SK-N-SH treated with all-trans-retinoic acid at 6 μM for 48 hours (cell line): ENCODE measurements at regions not wholly inside any gene's neighbourhood (a gene's known extent, or its start where the extent isn't known, plus 50 kb on each side); places are given as distances from the start of the nearest gene placed in this dataset.
"Not testable (repeated sequence)": the region's sequence is repeated elsewhere in the genome, so short reads cannot be mapped to it uniquely, and the experiment has no call there.

ENCODE experiments used
- ATAC-seq: fragments of 200-7000 bp; cut with Tn5 transposase; 3 replicates; pipeline ENCODE4 v1.9.1; 2020; ENCODE audit warnings: mild to moderate bottlenecking, moderate library complexity
- ARNTL ChIP-seq: fragments of 450-650 bp; formaldehyde crosslinking; IDR thresholded peaks from 2 replicates; pipeline ENCODE4 v1.5.0; 2020; ENCODE audit warnings: low read depth, mild to moderate bottlenecking, moderate library complexity, borderline replicate concordance
- BACH2 ChIP-seq: fragments of 250-450 bp; sonication (Bioruptor Pico); IDR thresholded peaks from 2 replicates; pipeline ENCODE4 v1.9.0; 2021; ENCODE audit warnings: mild to moderate bottlenecking, borderline replicate concordance
- CSDC2 ChIP-seq: fragments of 250-450 bp; sonication (Bioruptor Pico); IDR thresholded peaks from 2 replicates; pipeline ENCODE4 v1.5.0; 2020; ENCODE audit warnings: mild to moderate bottlenecking, moderate library complexity
- ESRRG ChIP-seq: fragments of 250-450 bp; sonication (Bioruptor Pico); IDR thresholded peaks from 2 replicates; pipeline ENCODE4 v1.6.1; 2021; ENCODE audit warnings: mild to moderate bottlenecking
- GLIS3 ChIP-seq: fragments of 250-450 bp; sonication (Bioruptor Pico); IDR thresholded peaks from 2 replicates; pipeline ENCODE4 v1.5.0; 2020; ENCODE audit warnings: mild to moderate bottlenecking, moderate library complexity
- OSR1 ChIP-seq: fragments of 250-450 bp; sonication (Bioruptor Pico); IDR thresholded peaks from 2 replicates; pipeline ENCODE4 v1.8.0; 2022; ENCODE audit warnings: moderate library complexity, mild to moderate bottlenecking, inconsistent platforms
- POU6F1 ChIP-seq: fragments of 250-450 bp; sonication (Bioruptor Pico); IDR thresholded peaks from 2 replicates; pipeline ENCODE4 v1.8.0; 2021; ENCODE audit warnings: low read depth, mild to moderate bottlenecking, moderate library complexity, borderline replicate concordance
- RARB ChIP-seq: fragments of 250-450 bp; sonication (Bioruptor Pico); IDR thresholded peaks from 2 replicates; pipeline ENCODE4 v1.8.0; 2021; ENCODE audit warnings: mild to moderate bottlenecking, moderate library complexity
- SNAI2 ChIP-seq: fragments of 250-450 bp; sonication (Bioruptor Pico); IDR thresholded peaks from 2 replicates; pipeline ENCODE4 v1.5.0; 2020; ENCODE audit warnings: mild to moderate bottlenecking, moderate library complexity
- TCF4 ChIP-seq: fragments of 250-450 bp; sonication (Bioruptor Pico); IDR thresholded peaks from 2 replicates; pipeline ENCODE4 v1.8.0; 2021; ENCODE audit warnings: mild to moderate bottlenecking, moderate library complexity, borderline replicate concordance
- TOX ChIP-seq: fragments of 250-450 bp; sonication (Bioruptor Pico); IDR thresholded peaks from 2 replicates; pipeline ENCODE4 v1.8.0; 2021; ENCODE audit warnings: mild to moderate bottlenecking, moderate library complexity, borderline replicate concordance
- TSHZ2 ChIP-seq: fragments of 250-450 bp; sonication (Bioruptor Pico); IDR thresholded peaks from 2 replicates; pipeline ENCODE4 v1.5.0; 2020; ENCODE audit warnings: mild to moderate bottlenecking, moderate library complexity
- ZC3H10 ChIP-seq: fragments of 250-450 bp; sonication (Bioruptor Pico); IDR thresholded peaks from 2 replicates; pipeline ENCODE4 v1.5.1; 2021; ENCODE audit warnings: mild to moderate bottlenecking, moderate library complexity
- ZFP3 ChIP-seq: fragments of 250-450 bp; sonication (Bioruptor Pico); IDR thresholded peaks from 2 replicates; pipeline ENCODE4 v1.5.0; 2020; ENCODE audit warnings: mild to moderate bottlenecking, moderate library complexity
- ZFP30 ChIP-seq: fragments of 450-650 bp; formaldehyde crosslinking; IDR thresholded peaks from 2 replicates; pipeline ENCODE4 v1.5.0; 2022; ENCODE audit warnings: mild to moderate bottlenecking, moderate library complexity
- ZNF565 ChIP-seq: fragments of 450-650 bp; formaldehyde crosslinking; conservative IDR thresholded peaks from 2 replicates; pipeline ENCODE4 v1.5.0; 2020; ENCODE audit warnings: low read depth, mild to moderate bottlenecking, moderate library complexity
- ZNF70 ChIP-seq: fragments of 450-650 bp; formaldehyde crosslinking; IDR thresholded peaks from 2 replicates; pipeline ENCODE4 v1.5.0; 2020; ENCODE audit warnings: mild to moderate bottlenecking, moderate library complexity
- ZNF8 ChIP-seq: fragments of 450-650 bp; formaldehyde crosslinking; IDR thresholded peaks from 2 replicates; pipeline ENCODE4 v1.5.0; 2020; ENCODE audit warnings: mild to moderate bottlenecking, moderate library complexity
- TF ChIP-seq, protein P1 (sequence below): fragments of 250-450 bp; sonication (Bioruptor Pico); IDR thresholded peaks from 2 replicates; pipeline ENCODE4 v1.5.1; 2021; ENCODE audit warnings: mild to moderate bottlenecking, moderate library complexity

- ATAC-seq = no peak
- no peak for TF ChIP-seq TOX (CRISPR knock-in tag)
- TF ChIP-seq SNAI2 (CRISPR knock-in tag) = no peak
- TF ChIP-seq TSHZ2 (CRISPR knock-in tag) = no peak
- no peak for TF ChIP-seq ARNTL (CRISPR knock-in tag)
- no peak for TF ChIP-seq ZNF70
- no peak for TF ChIP-seq RARB
- TF ChIP-seq CSDC2 (CRISPR knock-in tag) = no peak
- TF ChIP-seq BACH2 (CRISPR knock-in tag) = no peak
- TF ChIP-seq ESRRG (CRISPR knock-in tag) = no peak
- no peak for TF ChIP-seq ZNF565 (CRISPR knock-in tag)
- no peak for TF ChIP-seq OSR1 (CRISPR knock-in tag)
- no peak for TF ChIP-seq ZNF8 (CRISPR knock-in tag)
- no peak for TF ChIP-seq TCF4
- no peak for TF ChIP-seq GLIS3 (CRISPR knock-in tag)
- no peak for TF ChIP-seq ZFP30 (CRISPR knock-in tag)
- TF ChIP-seq, all 23 proteins: peak for 0
These were observed 325.0 kb downstream of the TLL1 start for GRCh38 chr4:166198041-166198440.

DNA sequence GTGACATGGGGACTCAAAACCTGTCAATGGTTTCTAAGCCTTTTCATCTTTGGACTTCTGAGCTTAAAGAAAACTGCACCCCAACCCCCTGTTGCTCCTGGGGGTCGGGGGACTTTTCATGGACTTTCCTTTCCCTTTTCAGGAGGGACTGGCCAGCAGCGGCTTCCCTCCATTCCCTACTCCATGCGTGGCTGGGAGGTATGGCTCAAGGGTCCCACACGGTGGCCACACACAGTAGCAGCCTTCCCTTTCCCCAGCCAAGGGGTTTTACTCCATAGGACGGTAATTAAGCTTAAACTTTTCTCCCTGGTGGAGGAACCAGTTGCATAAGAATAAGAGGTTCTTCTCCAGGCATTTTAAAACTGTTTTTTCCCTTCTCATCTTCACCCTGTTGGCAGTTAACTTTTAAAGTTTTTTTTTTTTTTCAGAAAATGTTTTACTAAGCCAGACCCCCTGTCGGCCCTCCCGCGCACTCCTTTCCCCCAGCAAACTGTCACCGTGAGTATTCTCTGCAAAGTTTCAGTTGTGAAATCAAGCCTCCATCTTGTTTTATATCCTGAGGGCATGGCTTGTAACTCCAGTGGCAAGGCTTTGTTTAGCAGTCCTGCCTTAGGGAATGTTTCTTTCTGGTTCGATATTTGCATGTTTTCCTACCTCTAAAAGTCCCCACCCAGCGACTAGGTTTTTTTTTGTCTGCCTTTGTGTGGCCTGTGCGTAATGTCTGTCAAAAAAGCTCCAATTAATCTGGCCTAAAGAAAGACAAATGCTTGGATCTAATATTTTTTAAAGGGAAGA is 325.7 kb downstream of the TLL1 start:
- ATAC-seq = no peak
- TF ChIP-seq TOX (CRISPR knock-in tag) = no peak

- TF ChIP-seq OSR1 (CRISPR knock-in tag) (no peak), TSHZ2 (CRISPR knock-in tag) (no peak), CSDC2 (CRISPR knock-in tag) (no peak), TOX (CRISPR knock-in tag) (no peak), BACH2 (CRISPR knock-in tag) (no peak), SNAI2 (CRISPR knock-in tag) (no peak), ZFP3 (CRISPR knock-in tag) (no peak), ZNF565 (CRISPR knock-in tag) (no peak), ZC3H10 (CRISPR knock-in tag) (no peak), ZFP30 (CRISPR knock-in tag) (no peak), ARNTL (CRISPR knock-in tag) (no peak), GLIS3 (CRISPR knock-in tag) (no peak), POU6F1 (CRISPR knock-in tag) (no peak)
- TF ChIP-seq, protein P1, sequence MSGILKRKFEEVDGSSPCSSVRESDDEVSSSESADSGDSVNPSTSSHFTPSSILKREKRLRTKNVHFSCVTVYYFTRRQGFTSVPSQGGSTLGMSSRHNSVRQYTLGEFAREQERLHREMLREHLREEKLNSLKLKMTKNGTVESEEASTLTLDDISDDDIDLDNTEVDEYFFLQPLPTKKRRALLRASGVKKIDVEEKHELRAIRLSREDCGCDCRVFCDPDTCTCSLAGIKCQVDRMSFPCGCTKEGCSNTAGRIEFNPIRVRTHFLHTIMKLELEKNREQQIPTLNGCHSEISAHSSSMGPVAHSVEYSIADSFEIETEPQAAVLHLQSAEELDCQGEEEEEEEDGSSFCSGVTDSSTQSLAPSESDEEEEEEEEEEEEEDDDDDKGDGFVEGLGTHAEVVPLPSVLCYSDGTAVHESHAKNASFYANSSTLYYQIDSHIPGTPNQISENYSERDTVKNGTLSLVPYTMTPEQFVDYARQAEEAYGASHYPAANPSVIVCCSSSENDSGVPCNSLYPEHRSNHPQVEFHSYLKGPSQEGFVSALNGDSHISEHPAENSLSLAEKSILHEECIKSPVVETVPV (CRISPR knock-in tag) = no peak
- no peak for ATAC-seq
These were observed 330.0 kb downstream of the TLL1 start for GRCh38 chr4:166202991-166203390.

- ATAC-seq = not testable (repeated sequence)
These were observed 339.3 kb downstream of the TLL1 start for GRCh38 chr4:166212326-166212725.
